ENCODE measurements at regions not wholly inside any gene's neighbourhood (a gene's known extent, or its start where the extent isn't known, plus 50 kb on each side); places are given as distances from the start of the nearest gene placed in this dataset.

DNA sequence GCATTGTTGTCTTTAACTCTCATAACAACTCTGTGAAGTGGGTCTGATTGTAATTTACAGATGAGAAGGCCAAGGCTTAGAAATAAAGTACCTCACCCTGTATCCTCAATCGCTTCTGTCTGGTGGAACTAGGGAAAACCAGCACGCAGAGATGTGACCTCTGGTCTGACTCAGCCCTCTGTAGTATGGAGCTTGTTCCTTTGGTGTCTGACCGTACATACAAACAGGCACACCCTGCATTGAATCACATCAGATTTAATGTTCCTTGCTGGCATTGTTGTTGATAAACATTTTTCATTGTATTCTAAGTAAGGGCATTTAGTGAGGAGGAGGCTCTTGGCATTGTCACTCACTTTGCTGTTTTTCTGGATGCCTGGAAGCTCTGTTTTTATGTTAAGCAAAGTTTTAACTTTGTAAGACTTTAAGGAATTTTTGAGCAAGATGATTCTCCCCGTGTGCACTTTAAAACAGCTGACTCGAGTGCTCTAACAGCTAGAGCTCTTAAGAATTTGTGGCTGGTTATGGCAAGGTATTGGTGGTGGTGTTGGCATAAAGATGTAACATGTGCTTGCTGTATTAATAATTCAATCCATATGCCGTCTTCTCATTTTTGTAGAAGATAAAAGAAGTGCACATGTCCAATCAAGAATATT is 89.0 kb upstream of the SPATA13 start:
- TF ChIP-seq EZH2 (IDR thresholded peaks at IDR 0.05; ENCODE audit: insufficient read depth, low read length), result no peak
- TF ChIP-seq, protein P1, sequence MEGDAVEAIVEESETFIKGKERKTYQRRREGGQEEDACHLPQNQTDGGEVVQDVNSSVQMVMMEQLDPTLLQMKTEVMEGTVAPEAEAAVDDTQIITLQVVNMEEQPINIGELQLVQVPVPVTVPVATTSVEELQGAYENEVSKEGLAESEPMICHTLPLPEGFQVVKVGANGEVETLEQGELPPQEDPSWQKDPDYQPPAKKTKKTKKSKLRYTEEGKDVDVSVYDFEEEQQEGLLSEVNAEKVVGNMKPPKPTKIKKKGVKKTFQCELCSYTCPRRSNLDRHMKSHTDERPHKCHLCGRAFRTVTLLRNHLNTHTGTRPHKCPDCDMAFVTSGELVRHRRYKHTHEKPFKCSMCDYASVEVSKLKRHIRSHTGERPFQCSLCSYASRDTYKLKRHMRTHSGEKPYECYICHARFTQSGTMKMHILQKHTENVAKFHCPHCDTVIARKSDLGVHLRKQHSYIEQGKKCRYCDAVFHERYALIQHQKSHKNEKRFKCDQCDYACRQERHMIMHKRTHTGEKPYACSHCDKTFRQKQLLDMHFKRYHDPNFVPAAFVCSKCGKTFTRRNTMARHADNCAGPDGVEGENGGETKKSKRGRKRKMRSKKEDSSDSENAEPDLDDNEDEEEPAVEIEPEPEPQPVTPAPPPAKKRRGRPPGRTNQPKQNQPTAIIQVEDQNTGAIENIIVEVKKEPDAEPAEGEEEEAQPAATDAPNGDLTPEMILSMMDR (IDR thresholded peaks at IDR 0.05; ENCODE audit: insufficient read depth, low read depth, low read length), result no peak

All from astrocyte (in vitro differentiated cells and primary cell).